Stomach (tissue), 8 donors: ENCODE measurements at regions not wholly inside any gene's neighbourhood (a gene's known extent, or its start where the extent isn't known, plus 50 kb on each side); places are given as distances from the start of the nearest gene placed in this dataset.

Source experiments
- DNase-seq, 2 donors: peaks; one replicate each; pipeline versions ENCODE4 v3.0.0 to v3.0.0-alpha.2; 2013 to 2019
- H3K27ac ChIP-seq, 5 donors: fragments of 200-600 bp in 4 of 5; sonication (generic) in 4 of 5; one replicate each; pipeline ENCODE4 v1.5.1; 2013 to 2019; ENCODE audit warnings: mild to moderate bottlenecking in 1 of 5, moderate library complexity in 1 of 5
- H3K27me3 ChIP-seq, 3 donors: fragments of 200-600 bp; sonication (generic); one replicate each; pipeline ENCODE4 v1.5.1; 2017 to 2019; ENCODE audit warnings: mixed run types in 1 of 3
- H3K36me3 ChIP-seq, 4 donors: fragments of 200-600 bp; sonication (generic); 1 replicate in 3 of 4; 2 replicates in 1 of 4; pipeline ENCODE4 v1.5.1; 2016 to 2019
- H3K4me1 ChIP-seq, 4 donors: fragments of 200-600 bp; sonication (generic); one replicate each; pipeline ENCODE4 v1.5.1; 2016 to 2019
- H3K4me3 ChIP-seq, 4 donors: fragments of 200-600 bp; sonication (generic) in 3 of 4; one replicate each; pipeline ENCODE4 v1.5.1; 2016 to 2019; ENCODE audit warnings: mild to moderate bottlenecking in 1 of 4
- H3K9me3 ChIP-seq, 4 donors: fragments of 200-600 bp; sonication (generic); one replicate each; pipeline ENCODE4 v1.5.1; 2016 to 2019
- EP300 ChIP-seq: sonication (generic); formaldehyde crosslinking; IDR thresholded peaks from one replicate; pipeline ENCODE4 v1.6.1; 2017; ENCODE audit warnings: antibody characterized with exemption
- POLR2A ChIP-seq, 4 donors: fragments of 450-650 bp; IDR thresholded peaks; one replicate each; pipeline ENCODE4 v1.6.1; 2016; ENCODE audit warnings: antibody characterized with exemption in 4 of 4, control low read depth in 2 of 4, mild to moderate bottlenecking in 1 of 4, moderate library complexity in 1 of 4
- POLR2AphosphoS5 ChIP-seq, 3 donors: sonication (generic); formaldehyde crosslinking; IDR thresholded peaks; one replicate each; pipeline ENCODE4 v1.6.1; 2016; ENCODE audit warnings: antibody characterized with exemption in 3 of 3
- WGBS, 5 donors: extraction: QIAGEN DNeasy Blood & Tissue Kit in 3 of 5; methylation state at CpG; one replicate each; pipeline versions ENCODE4 v1.1.5 to v1.1.7; 2013 to 2018; 5-methylcytosine and 5-hydroxymethylcytosine counted together
- intact Hi-C: fragments of 100-400 bp; cut with DNase I; formaldehyde crosslinking; loops from one replicate; pipeline ENCODE4 v1.15.1; 2023; ENCODE audit warnings: low total_unique reads
- TF ChIP-seq, protein P1 (sequence below), 7 experiments: fragments of 450-650 bp in 4 of 7; fragments of 200-600 bp in 3 of 7; sonication (generic) in 3 of 7; IDR thresholded peaks; one replicate each; pipeline ENCODE4 v1.5.1; 2016 to 2019; ENCODE audit warnings: antibody characterized with exemption in 7 of 7, control low read depth in 2 of 7, mild to moderate bottlenecking in 1 of 7
- donor health status: healthy with polysubstance abuse.
- donor health status: Bipolar disorder and iron deficiency.
- donor health status: healthy.

DNA sequence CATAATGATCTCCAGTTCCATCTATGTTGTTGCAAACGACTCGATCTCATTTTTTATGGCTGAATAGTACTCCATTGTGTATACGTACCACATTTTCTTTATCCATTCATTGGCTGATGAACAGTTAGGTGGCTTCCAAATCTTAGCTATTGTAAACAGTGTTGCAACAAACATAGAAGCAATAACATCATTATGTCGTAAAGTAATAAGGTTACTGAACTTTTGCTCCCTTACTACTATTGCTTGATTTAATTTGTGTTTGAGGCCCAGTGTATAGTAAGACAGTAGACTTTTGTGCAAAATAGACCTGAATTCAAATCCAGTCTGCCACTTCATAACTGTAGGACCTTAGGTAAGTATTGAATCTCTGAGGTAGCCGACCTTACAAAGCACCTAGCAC is 200.1 kb upstream of the CELF2 start:
- no peak for DNase-seq
- Histone ChIP-seq H3K36me3 (no peaks in the 10 kb centered on the region), H3K4me1 (peaks cover 0 to 24% (median 3%) of the 10 kb centered on the region in 4 donors), H3K9me3 (no peaks in the 10 kb centered on the region), H3K27me3 (no peaks in the 10 kb centered on the region), H3K27ac (no peak overlapping the region), H3K4me3 (no peak overlapping the region)
- TF ChIP-seq EP300 (no peak), POLR2A (IDR thresholded peaks at IDR 0.05) (no peak), POLR2AphosphoS5 (IDR thresholded peaks at IDR 0.05) (no peak)
- TF ChIP-seq, protein P1, sequence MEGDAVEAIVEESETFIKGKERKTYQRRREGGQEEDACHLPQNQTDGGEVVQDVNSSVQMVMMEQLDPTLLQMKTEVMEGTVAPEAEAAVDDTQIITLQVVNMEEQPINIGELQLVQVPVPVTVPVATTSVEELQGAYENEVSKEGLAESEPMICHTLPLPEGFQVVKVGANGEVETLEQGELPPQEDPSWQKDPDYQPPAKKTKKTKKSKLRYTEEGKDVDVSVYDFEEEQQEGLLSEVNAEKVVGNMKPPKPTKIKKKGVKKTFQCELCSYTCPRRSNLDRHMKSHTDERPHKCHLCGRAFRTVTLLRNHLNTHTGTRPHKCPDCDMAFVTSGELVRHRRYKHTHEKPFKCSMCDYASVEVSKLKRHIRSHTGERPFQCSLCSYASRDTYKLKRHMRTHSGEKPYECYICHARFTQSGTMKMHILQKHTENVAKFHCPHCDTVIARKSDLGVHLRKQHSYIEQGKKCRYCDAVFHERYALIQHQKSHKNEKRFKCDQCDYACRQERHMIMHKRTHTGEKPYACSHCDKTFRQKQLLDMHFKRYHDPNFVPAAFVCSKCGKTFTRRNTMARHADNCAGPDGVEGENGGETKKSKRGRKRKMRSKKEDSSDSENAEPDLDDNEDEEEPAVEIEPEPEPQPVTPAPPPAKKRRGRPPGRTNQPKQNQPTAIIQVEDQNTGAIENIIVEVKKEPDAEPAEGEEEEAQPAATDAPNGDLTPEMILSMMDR (IDR thresholded peaks at IDR 0.05) = no peak
- intact Hi-C loops = no loop called here
- WGBS, 5 donors = 66 to 93% (median 75%) methylated on average over 5 of the region's 5 CpGs

DNA sequence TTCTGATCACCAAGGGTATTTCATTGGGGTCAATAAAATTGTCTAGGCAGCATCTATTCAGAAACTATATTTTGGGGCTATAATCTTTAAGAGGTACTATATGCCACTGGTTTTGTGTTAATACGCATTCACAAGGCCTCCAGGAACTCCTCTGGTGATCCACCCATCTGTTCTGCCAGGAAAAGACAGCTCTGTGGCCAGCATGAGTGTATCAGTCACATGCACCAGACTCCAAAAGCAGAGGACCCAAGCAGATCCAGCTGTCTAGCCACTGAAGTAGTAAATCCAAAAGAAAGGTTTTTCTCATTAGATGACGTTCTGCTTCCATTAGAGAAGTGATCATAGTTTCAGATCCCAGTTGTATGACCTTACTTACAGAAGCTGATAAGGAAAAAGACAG is 199.6 kb upstream of the CELF2 start:
- 60 to 81% (median 79%) methylated on average over 2 of the region's 2 CpGs for WGBS, 5 donors
- H3K27me3 ChIP-seq = no peaks in the 10 kb centered on the region
- H3K4me1 ChIP-seq = peaks cover 0 to 29% (median 3%) of the 10 kb centered on the region in 4 donors
- H3K27ac ChIP-seq = no peak overlapping the region
- DNase-seq = no peak
- intact Hi-C loops = no loop called here
- no peaks in the 10 kb centered on the region for H3K9me3 ChIP-seq
- no peak overlapping the region for H3K4me3 ChIP-seq
- H3K36me3 ChIP-seq = no peaks in the 10 kb centered on the region
- TF ChIP-seq, protein P1 (IDR thresholded peaks at IDR 0.05) = no peak
- TF ChIP-seq POLR2A (IDR thresholded peaks at IDR 0.05) = no peak
- TF ChIP-seq EP300 = no peak
- no peak for TF ChIP-seq POLR2AphosphoS5 (IDR thresholded peaks at IDR 0.05)

DNA sequence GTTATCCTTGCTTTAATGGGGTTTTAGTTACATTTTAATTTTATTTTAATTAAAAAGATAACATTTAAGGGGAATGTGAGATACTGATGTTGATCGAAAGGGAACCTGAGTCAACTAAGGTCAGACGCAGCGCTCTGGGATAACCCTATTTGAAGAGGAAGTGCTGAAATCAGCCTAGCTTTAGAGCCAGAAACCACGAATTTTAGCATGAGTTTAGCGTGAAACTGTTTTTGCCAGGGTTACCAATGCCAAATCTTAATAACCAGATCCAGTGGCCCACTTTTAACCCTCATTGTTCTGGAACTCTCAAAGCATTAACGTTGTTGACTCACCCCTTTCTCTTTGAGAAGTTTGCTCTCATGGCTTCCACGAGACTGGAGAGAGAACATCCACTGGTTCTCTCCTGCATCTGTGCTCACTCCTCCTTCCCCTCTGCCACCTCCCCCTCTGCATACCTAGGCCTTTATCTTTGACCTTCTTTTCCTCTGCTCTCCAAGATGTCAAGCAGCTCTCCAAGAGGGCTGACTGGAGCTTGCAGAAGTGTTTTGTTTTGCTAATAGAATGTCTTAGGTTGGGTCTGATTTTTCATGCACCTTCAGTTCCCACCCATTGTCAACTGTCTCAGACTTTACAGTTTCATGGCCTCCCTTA is 198.3 kb upstream of the CELF2 start:
- WGBS, 5 donors = 50 to 71% (median 63%) methylated on average over 7 of the region's 7 CpGs
- no peak for TF ChIP-seq POLR2A (IDR thresholded peaks at IDR 0.05)
- TF ChIP-seq EP300 = no peak
- TF ChIP-seq, protein P1 (IDR thresholded peaks at IDR 0.05) = no peak
- H3K4me3 ChIP-seq = no peak overlapping the region
- H3K27ac ChIP-seq = no peak overlapping the region
- H3K36me3 ChIP-seq = no peaks in the 10 kb centered on the region
- peaks cover 0 to 34% (median 8%) of the 10 kb centered on the region in 4 donors for H3K4me1 ChIP-seq
- no peak for DNase-seq
- intact Hi-C loops = no loop called here
- no peaks in the 10 kb centered on the region for H3K27me3 ChIP-seq
- no peaks in the 10 kb centered on the region for H3K9me3 ChIP-seq

DNA sequence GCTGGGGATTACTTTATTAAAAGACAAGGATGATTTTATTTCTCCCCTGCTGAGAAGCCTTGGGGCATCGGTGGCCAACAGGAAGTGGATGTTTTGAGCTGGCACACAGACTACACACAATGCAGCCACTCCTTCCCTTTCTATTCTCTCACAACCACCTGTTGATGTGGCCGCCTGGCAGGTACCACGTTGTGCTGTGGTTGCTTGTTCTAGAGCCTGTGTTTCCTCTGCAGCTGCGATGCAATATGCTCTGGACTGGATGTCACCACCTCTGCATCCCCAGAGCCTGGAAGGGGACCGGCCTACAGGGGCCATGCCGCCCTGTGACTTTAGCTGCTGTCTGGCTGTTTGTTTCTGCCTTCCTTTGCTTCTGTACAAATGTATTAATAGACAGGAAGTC is 195.7 kb upstream of the CELF2 start:
- WGBS, 5 donors = 57 to 72% (median 68%) methylated on average over 6 of the region's 6 CpGs
- Histone ChIP-seq H3K4me1 (peaks cover 0 to 35% (median 10%) of the 10 kb centered on the region in 4 donors), H3K9me3 (no peaks in the 10 kb centered on the region), H3K4me3 (no peak overlapping the region), H3K36me3 (no peaks in the 10 kb centered on the region), H3K27ac (peak overlapping the region in 1 of 5 donors; percentile 2), H3K27me3 (no peaks in the 10 kb centered on the region)
- intact Hi-C loops = no loop called here
- TF ChIP-seq POLR2AphosphoS5 (IDR thresholded peaks at IDR 0.05) (no peak), POLR2A (IDR thresholded peaks at IDR 0.05) (no peak), EP300 (no peak)
- TF ChIP-seq, protein P1 (IDR thresholded peaks at IDR 0.05) = no peak
- no peak for DNase-seq
